ENCODE measurements at regions not wholly inside any gene's neighbourhood (a gene's known extent, or its start where the extent isn't known, plus 50 kb on each side); places are given as distances from the start of the nearest gene placed in this dataset.

GRCh38 chr15:39204031-39204430 is 376.8 kb upstream of the THBS1 start:
- DNase-seq (ENCODE audit: extremely low spot score) = no peak
- POLR2A ChIA-PET = no interaction called here
- no peak for TF ChIP-seq CTCF (IDR thresholded peaks at IDR 0.05; ENCODE audit: control extremely low read depth, extremely low read depth, low read depth, missing control alignments)
- CTCF ChIA-PET = interaction anchor here (1.1 kb wide), 1 partner anchor 10 kb away, joined by 3 read pairs; no protein-coding TSS in a partner anchor

GRCh38 chr15:39205081-39205480 is 375.8 kb upstream of the THBS1 start:
- no peak for DNase-seq (ENCODE audit: extremely low spot score)
- CTCF ChIA-PET = interaction anchor here (1.3 kb wide), 1 partner anchor 12 kb away, joined by 3 read pairs; no protein-coding TSS in a partner anchor
- no peak for TF ChIP-seq CTCF (IDR thresholded peaks at IDR 0.05; ENCODE audit: control extremely low read depth, extremely low read depth, low read depth, missing control alignments)
- POLR2A ChIA-PET = no interaction called here

- ChIA-PET CTCF (interaction anchor here (1.3 kb wide), 1 partner anchor 13 kb away, joined by 3 read pairs; no protein-coding TSS in a partner anchor), POLR2A (no interaction called here)
- no peak for DNase-seq (ENCODE audit: extremely low spot score)
- no peak for TF ChIP-seq CTCF (IDR thresholded peaks at IDR 0.05; ENCODE audit: control extremely low read depth, extremely low read depth, low read depth, missing control alignments)
Measured at GRCh38 chr15:39205506-39206371, 375.1 kb upstream of the THBS1 start.

- no peak for TF ChIP-seq CTCF (IDR thresholded peaks at IDR 0.05; ENCODE audit: control extremely low read depth, extremely low read depth, low read depth, missing control alignments)
- POLR2A ChIA-PET = no interaction called here
- CTCF ChIA-PET = interaction anchor here (1.2 kb wide), 1 partner anchor 8 kb away, joined by 5 read pairs; no protein-coding TSS in a partner anchor
- DNase-seq (ENCODE audit: extremely low spot score) = no peak
Measured at GRCh38 chr15:39207532-39208115, 373.3 kb upstream of the THBS1 start.

GRCh38 chr15:39208187-39208586 is 372.7 kb upstream of the THBS1 start:
- ChIA-PET CTCF (interaction anchor here (1.2 kb wide), 1 partner anchor 9 kb away, joined by 5 read pairs; no protein-coding TSS in a partner anchor), POLR2A (no interaction called here)
- TF ChIP-seq CTCF (IDR thresholded peaks at IDR 0.05; ENCODE audit: control extremely low read depth, extremely low read depth, low read depth, missing control alignments) = no peak
- DNase-seq (ENCODE audit: extremely low spot score) = no peak

- DNase-seq (ENCODE audit: extremely low spot score) = no peak
- no peak for TF ChIP-seq CTCF (IDR thresholded peaks at IDR 0.05; ENCODE audit: control extremely low read depth, extremely low read depth, low read depth, missing control alignments)
- POLR2A ChIA-PET = no interaction called here
- CTCF ChIA-PET = no interaction called here
Measured at GRCh38 chr15:39209548-39210211, 371.2 kb upstream of the THBS1 start.

All from GM10248 (cell line).